ENCODE measurements at regions not wholly inside any gene's neighbourhood (a gene's known extent, or its start where the extent isn't known, plus 50 kb on each side); places are given as distances from the start of the nearest gene placed in this dataset.

DNA sequence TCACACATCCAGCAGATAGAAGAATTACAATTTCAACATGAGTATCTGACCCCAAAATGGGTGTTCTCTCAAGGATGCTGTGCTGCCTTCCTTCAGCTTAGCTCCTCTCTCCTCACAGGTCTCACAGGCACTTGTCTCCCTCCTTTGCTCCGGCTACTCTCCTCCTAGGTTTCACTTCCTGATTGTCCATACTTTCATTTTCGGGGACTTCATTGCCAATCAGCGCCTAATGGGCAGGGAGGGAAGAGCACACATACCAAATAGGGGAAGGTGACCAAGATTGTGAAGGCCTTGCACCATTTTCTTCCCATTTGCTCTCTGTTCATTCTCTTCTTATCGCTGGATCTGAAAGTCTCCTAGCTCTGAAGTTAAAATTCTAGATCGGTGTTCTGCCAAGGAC lies 125.4 kb upstream of the EOLA2 start:
- TF ChIP-seq POLR2A (IDR thresholded peaks at IDR 0.05), result no peak
- TF ChIP-seq, protein P1, sequence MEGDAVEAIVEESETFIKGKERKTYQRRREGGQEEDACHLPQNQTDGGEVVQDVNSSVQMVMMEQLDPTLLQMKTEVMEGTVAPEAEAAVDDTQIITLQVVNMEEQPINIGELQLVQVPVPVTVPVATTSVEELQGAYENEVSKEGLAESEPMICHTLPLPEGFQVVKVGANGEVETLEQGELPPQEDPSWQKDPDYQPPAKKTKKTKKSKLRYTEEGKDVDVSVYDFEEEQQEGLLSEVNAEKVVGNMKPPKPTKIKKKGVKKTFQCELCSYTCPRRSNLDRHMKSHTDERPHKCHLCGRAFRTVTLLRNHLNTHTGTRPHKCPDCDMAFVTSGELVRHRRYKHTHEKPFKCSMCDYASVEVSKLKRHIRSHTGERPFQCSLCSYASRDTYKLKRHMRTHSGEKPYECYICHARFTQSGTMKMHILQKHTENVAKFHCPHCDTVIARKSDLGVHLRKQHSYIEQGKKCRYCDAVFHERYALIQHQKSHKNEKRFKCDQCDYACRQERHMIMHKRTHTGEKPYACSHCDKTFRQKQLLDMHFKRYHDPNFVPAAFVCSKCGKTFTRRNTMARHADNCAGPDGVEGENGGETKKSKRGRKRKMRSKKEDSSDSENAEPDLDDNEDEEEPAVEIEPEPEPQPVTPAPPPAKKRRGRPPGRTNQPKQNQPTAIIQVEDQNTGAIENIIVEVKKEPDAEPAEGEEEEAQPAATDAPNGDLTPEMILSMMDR (IDR thresholded peaks at IDR 0.05), result no peak
